Spinal cord (tissue), 9 donors: ENCODE measurements at regions not wholly inside any gene's neighbourhood (a gene's known extent, or its start where the extent isn't known, plus 50 kb on each side); places are given as distances from the start of the nearest gene placed in this dataset.

Experiments
- DNase-seq, 6 donors: peaks; one replicate each; pipeline versions ENCODE4 v3.0.0 to v3.0.0-alpha.2; 2013 to 2015; ENCODE audit warnings: low spot score in 6 of 6, low read depth in 4 of 6
- H3K27ac ChIP-seq: one replicate; pipeline ENCODE4 v1.5.1; 2013; ENCODE audit warnings: low read depth, low read length, control low read depth
- H3K27me3 ChIP-seq: one replicate; pipeline ENCODE4 v1.6.1; 2013; ENCODE audit warnings: low read length; ENCODE audit not compliant: control insufficient read depth, insufficient read depth
- H3K36me3 ChIP-seq: one replicate; pipeline ENCODE4 v1.6.1; 2013; ENCODE audit warnings: low read length; ENCODE audit not compliant: control insufficient read depth, insufficient read depth
- H3K4me1 ChIP-seq: one replicate; pipeline ENCODE4 v1.6.1; 2013; ENCODE audit warnings: low read length; ENCODE audit not compliant: control insufficient read depth, insufficient read depth
- H3K4me3 ChIP-seq: one replicate; pipeline ENCODE4 v1.5.1; 2013; ENCODE audit warnings: low read depth, low read length, control low read depth
- H3K9me3 ChIP-seq: one replicate; pipeline ENCODE4 v1.6.1; 2013; ENCODE audit warnings: low read length; ENCODE audit not compliant: control insufficient read depth, insufficient read depth
- WGBS: methylation state at CpG from one replicate; pipeline ENCODE4 v1.1.5; 2013; ENCODE audit warnings: missing lambda C conversion rate; ENCODE audit not compliant: insufficient coverage; 5-methylcytosine and 5-hydroxymethylcytosine counted together
- donor health status: healthy.

DNA sequence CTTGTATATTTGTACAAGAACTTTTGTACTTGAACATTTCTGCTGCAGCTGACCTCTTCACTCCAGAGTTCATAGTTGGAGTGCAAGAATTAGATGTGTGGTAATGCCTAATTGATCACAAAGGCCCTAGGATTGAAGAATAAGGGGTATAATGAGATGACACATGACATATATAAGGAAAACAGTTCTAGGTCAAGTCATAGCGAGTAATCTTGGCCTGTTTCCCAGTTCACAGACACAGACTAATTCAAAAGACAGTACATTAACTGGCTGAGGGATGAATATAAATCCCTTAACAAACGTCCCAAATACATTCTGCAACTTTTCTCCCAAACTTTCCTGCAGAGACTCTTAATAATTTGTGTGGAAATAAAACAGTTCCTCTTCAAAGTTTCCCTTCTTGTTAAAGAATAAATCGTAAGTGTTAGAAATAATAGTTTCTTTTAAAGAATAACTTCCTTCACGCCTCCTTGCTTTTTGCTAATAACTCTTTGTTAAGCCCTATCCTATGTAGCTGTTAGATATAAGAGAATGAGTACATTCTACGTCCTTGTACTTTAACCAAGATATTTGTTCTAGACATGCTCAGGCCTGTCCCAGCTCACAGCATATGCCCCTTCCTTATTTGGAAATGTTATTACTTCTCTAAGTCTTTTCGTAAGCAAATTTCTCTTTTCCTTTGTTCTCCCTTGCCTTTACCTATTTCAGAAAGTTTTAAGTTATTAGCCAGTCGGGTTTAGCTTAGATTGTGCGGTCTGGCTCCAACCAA, 556.4 kb upstream of the CTNND2 start:
- H3K9me3 ChIP-seq, result no peaks in the 10 kb centered on the region
- H3K4me3 ChIP-seq, result no peak overlapping the region
- 86% methylated on average over 1 of the region's 8 CpGs for WGBS
- peak in 1 of 6 donors; percentile 6 for DNase-seq
- no peaks in the 10 kb centered on the region for H3K27me3 ChIP-seq
- H3K27ac ChIP-seq, result no peak overlapping the region
- H3K4me1 ChIP-seq, result no peaks in the 10 kb centered on the region
- H3K36me3 ChIP-seq, result no peaks in the 10 kb centered on the region

DNA sequence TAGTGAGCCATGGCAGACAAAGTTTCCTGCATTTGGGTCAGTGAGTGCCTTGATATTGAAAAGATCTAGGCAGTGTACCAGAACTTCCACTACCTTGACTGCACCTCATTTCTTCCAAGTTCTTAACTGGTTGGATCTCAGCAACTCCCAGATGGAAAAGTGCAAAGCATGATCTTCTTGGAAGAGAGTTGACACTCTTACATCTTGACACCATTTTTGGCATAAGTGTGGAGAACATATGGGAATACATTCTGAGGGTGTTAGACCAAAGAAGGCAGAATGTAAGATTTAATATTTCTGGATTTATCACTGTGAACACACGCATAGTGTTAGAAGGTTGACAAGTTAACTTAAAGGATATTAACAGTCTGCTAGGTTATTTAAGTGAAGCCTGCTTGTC, 555.1 kb upstream of the CTNND2 start:
- Histone ChIP-seq H3K27ac (no peak overlapping the region), H3K4me3 (no peak overlapping the region), H3K27me3 (no peaks in the 10 kb centered on the region), H3K9me3 (no peaks in the 10 kb centered on the region), H3K36me3 (no peaks in the 10 kb centered on the region), H3K4me1 (no peaks in the 10 kb centered on the region)
- no CpG with 5 or more reads among the region's 1 CpG for WGBS
- peak in 1 of 6 donors; percentile 73 for DNase-seq

DNA sequence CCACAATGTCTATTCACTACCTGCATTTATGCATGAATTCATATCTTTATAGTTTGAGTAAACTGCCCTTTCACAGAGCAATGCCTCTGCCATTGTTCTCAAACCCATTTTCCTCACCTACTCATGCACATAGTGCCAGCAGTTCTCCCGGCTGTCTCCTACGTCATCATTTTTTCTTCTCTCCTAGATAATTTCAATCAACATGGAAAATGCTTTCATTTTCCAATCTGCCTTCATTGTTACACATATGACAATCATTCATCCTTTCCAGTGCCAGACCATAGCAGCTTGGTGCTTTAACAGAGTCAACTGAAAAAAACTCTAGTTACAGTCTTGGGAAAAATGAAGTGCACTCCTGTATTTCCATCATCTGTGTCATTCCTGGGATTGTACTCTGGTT, 514.8 kb upstream of the CTNND2 start:
- Histone ChIP-seq H3K36me3 (no peaks in the 10 kb centered on the region), H3K4me1 (no peaks in the 10 kb centered on the region)
- 89% methylated on average over 2 of the region's 2 CpGs for WGBS

DNA sequence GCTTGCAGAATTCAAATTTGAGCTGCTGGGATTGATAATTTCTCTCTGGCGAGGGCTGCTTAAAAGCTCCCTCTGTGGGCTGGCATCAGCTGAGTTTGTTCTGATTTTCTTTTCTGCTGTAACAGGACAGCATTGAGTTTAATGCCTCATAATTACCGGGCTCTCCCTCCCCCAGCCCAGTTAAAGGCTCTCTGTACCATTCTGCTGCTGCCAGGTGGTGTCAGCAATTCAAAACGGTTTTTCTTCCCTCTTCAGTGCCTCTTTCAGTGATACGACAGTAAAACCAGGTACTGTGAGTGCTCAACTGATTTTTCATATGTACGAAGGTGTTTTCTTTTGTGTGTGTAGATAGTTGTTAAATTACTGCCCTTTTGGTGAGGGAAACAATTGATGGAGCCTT, 509.3 kb upstream of the CTNND2 start:
- peak in 2 of 6 donors; percentile 2 to 40 for DNase-seq
- 26% methylated on average over 3 of the region's 5 CpGs for WGBS
- H3K27me3 ChIP-seq, result no peaks in the 10 kb centered on the region

More for the DNA sequence above, 514.8 kb upstream of the CTNND2 start:
- H3K9me3 ChIP-seq, result peaks cover 2% of the 10 kb centered on the region
- no peaks in the 10 kb centered on the region for H3K27me3 ChIP-seq
- no peak for DNase-seq
- no peak overlapping the region for H3K4me3 ChIP-seq
- H3K27ac ChIP-seq, result no peak overlapping the region

DNA sequence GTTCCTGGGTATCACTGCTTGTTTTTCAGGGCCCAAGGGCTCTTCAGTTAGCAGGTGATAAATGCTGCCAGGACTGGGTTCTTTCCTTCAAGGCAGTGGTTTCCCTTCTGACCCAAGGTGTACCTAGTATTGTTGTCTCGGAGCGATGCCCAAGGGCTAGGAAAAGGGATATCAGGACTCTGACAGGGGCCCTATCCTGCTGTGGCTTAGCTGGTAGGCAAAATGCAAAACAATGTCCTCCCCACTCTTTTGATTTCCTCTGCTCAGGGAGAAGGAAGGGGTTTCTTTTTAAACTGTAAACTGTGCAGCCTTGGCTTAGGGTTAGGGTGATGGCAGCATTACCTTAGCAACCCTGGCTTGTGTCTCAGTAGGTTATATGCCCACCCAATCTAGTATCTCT, 508.8 kb upstream of the CTNND2 start:
- Histone ChIP-seq H3K9me3 (no peaks in the 10 kb centered on the region), H3K36me3 (no peaks in the 10 kb centered on the region), H3K27me3 (no peaks in the 10 kb centered on the region), H3K4me3 (no peak overlapping the region), H3K27ac (no peak overlapping the region), H3K4me1 (no peaks in the 10 kb centered on the region)
- no CpG with 5 or more reads among the region's 2 CpGs for WGBS
- DNase-seq, result no peak

More for the DNA sequence above, 509.3 kb upstream of the CTNND2 start:
- no peaks in the 10 kb centered on the region for H3K4me1 ChIP-seq
- H3K4me3 ChIP-seq, result no peak overlapping the region
- no peaks in the 10 kb centered on the region for H3K36me3 ChIP-seq
- H3K27ac ChIP-seq, result no peak overlapping the region
- no peaks in the 10 kb centered on the region for H3K9me3 ChIP-seq

DNA sequence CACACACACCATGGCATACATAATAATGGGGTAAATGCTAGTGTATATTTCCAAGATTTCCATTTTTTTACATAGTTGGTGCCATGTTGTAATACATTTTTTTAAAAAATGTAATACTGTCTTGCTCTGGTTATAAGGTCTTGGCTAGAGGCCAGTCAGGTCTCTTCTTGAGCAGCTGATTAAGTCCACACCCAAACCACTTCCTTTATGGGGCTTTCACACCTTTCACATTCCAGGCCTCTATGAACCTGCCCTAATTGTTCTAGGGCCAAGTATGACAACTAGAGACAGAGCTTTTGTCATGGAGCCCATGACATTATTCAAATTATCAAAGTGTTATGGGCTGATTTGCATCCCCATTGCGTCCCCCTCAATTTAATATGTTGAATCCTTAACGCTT, 495.6 kb upstream of the CTNND2 start:
- H3K36me3 ChIP-seq, result no peaks in the 10 kb centered on the region

DNA sequence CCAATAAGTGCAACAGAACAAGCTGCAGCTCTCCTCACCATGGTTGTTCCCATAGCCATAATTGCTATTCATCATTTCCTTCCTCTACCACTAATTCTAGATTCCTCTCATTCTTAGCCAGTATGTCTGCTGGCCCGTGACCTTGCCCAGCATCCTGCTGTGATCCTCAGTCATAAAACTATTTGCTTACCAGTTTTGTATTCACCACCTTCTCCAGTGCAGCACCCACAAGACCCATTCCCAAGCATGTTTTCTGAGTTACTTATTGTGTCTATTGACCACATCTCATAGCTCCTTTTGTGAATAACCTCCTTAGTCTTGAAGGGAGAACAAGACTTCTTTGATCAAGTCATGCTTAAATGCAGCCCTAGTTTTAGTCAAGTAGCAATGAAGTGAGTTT, 488.0 kb upstream of the CTNND2 start:
- Histone ChIP-seq H3K4me1 (no peaks in the 10 kb centered on the region), H3K27me3 (no peaks in the 10 kb centered on the region), H3K9me3 (no peaks in the 10 kb centered on the region), H3K36me3 (no peaks in the 10 kb centered on the region), H3K27ac (no peak overlapping the region), H3K4me3 (no peak overlapping the region)
- 67% methylated on average over 1 of the region's 1 CpG for WGBS
- no peak for DNase-seq

More for the DNA sequence above, 495.6 kb upstream of the CTNND2 start:
- H3K4me1 ChIP-seq, result no peaks in the 10 kb centered on the region
- DNase-seq, result no peak
- no peak overlapping the region for H3K4me3 ChIP-seq
- no peaks in the 10 kb centered on the region for H3K27me3 ChIP-seq
- H3K9me3 ChIP-seq, result no peaks in the 10 kb centered on the region
- no CpG with 5 or more reads among the region's 2 CpGs for WGBS
- no peak overlapping the region for H3K27ac ChIP-seq

DNA sequence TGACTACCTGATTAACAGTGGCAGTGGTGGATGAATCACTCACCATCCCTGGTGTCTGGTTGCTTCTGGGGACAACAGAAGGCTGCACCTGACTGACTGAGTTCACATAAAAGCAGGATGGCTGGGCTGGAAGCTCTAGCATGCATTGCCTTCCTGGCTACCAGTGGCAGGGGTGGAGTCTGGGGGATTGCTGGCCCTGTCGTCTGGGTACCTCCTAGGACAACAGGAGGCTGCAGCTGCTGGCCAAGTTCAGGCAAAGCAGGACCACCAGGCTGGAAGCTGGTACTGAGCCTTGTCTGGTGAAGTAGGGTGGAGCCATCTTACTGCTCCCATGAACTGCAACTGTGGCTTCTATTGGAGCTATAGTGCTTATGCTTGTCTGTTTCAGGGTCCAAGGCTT, 480.8 kb upstream of the CTNND2 start:
- Histone ChIP-seq H3K4me3 (no peak overlapping the region), H3K4me1 (no peaks in the 10 kb centered on the region), H3K27me3 (no peaks in the 10 kb centered on the region), H3K9me3 (peaks cover 1% of the 10 kb centered on the region), H3K27ac (no peak overlapping the region), H3K36me3 (no peaks in the 10 kb centered on the region)
- WGBS, result 78% methylated on average over 1 of the region's 1 CpG
- no peak for DNase-seq

DNA sequence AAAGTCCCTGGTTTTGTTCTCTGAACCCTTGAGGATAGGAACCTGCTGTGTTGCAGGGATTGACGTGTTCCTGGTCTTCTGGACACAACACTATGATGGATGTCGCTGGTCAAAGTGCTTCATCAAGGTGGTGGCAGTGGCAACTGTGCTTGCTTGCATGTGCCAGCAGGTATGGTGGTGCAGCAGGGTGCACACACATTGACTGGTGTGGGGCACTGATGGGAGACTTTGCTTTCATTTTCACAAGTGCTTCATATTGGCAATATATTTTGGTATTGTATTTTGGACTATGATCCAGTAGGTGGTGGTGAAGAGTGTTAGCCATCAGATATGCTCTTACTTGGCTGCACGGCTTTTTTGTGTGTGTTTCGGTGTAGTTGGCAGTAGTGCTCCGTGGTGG, 479.8 kb upstream of the CTNND2 start:
- WGBS, result 83% methylated on average over 2 of the region's 5 CpGs
- no peak for DNase-seq
- Histone ChIP-seq H3K36me3 (no peaks in the 10 kb centered on the region), H3K4me3 (no peak overlapping the region), H3K4me1 (no peaks in the 10 kb centered on the region), H3K9me3 (peaks cover 1% of the 10 kb centered on the region), H3K27ac (no peak overlapping the region), H3K27me3 (no peaks in the 10 kb centered on the region)

DNA sequence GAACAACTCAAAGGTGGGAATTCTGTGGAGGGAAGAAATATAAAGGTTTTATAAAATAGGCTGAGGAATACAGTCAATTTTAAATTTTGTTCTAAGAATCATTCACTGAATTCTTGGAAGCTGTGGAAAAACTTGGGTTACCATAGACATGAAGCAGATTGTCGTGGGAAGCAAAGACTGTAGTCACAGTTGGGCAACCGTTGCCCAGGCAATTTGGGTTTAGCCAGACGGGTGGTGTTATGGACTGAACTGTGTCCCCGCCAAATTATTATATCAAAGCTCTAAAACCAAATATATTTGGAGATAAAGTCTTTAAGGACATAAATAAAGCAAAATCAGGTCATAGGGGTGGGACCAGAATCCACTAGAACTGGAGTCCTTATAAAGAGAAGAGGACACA, 463.7 kb upstream of the CTNND2 start:
- Histone ChIP-seq H3K27me3 (no peaks in the 10 kb centered on the region), H3K27ac (no peak overlapping the region), H3K9me3 (no peaks in the 10 kb centered on the region), H3K36me3 (no peaks in the 10 kb centered on the region), H3K4me3 (no peak overlapping the region), H3K4me1 (no peaks in the 10 kb centered on the region)
- 100% methylated on average over 1 of the region's 4 CpGs for WGBS
- DNase-seq, result no peak
